GM23338 (cell line): ENCODE measurements at regions not wholly inside any gene's neighbourhood (a gene's known extent, or its start where the extent isn't known, plus 50 kb on each side); places are given as distances from the start of the nearest gene placed in this dataset.

Experiments used
- ATAC-seq: fragments of 200-7000 bp; cut with Tn5 transposase; 3 replicates; pipeline ENCODE4 v1.9.1; 2020
- DNase-seq: peaks from one replicate; pipeline ENCODE4 v3.0.0-alpha.2; 2015; ENCODE audit warnings: low spot score
- H2AFZ ChIP-seq: fragments of 200-600 bp; sonication (generic); 2 replicates; pipeline ENCODE4 v1.8.0; 2016; ENCODE audit warnings: antibody characterized with exemption, mild to moderate bottlenecking, moderate library complexity
- H3F3A ChIP-seq: fragments of 200-600 bp; sonication (generic); replicated peaks from 2 replicates; pipeline ENCODE4 v1.8.0; 2017; ENCODE audit warnings: antibody characterized with exemption, mixed run types, low read depth
- H3K27ac ChIP-seq: fragments of 200-600 bp; sonication (generic); 2 replicates; pipeline ENCODE4 v1.6.1; 2016; ENCODE audit warnings: low read depth
- H3K27me3 ChIP-seq: fragments of 200-600 bp; sonication (generic); 2 replicates; pipeline ENCODE4 v1.8.0; 2016; ENCODE audit warnings: mild to moderate bottlenecking, mixed run types, moderate library complexity; ENCODE audit not compliant: insufficient read depth
- H3K36me3 ChIP-seq: fragments of 200-600 bp; sonication (generic); 2 replicates; pipeline ENCODE4 v1.8.0; 2016; ENCODE audit warnings: mild to moderate bottlenecking; ENCODE audit not compliant: insufficient read depth
- H3K4me1 ChIP-seq: fragments of 200-600 bp; sonication (generic); 2 replicates; pipeline ENCODE4 v1.8.0; 2016; ENCODE audit warnings: mild to moderate bottlenecking, moderate library complexity; ENCODE audit not compliant: insufficient read depth
- H3K4me2 ChIP-seq: fragments of 200-600 bp; sonication (generic); 2 replicates; pipeline ENCODE4 v1.7.1; 2017; ENCODE audit warnings: mixed run types
- H3K4me3 ChIP-seq: fragments of 200-600 bp; sonication (generic); 2 replicates; pipeline ENCODE4 v1.6.1; 2016; ENCODE audit warnings: mixed run types
- H3K79me2 ChIP-seq: fragments of 200-600 bp; sonication (generic); replicated peaks from 2 replicates; pipeline ENCODE4 v1.8.0; 2017; ENCODE audit warnings: mild to moderate bottlenecking; ENCODE audit not compliant: insufficient read depth
- H3K9me2 ChIP-seq: fragments of 200-600 bp; sonication (generic); 2 replicates; pipeline ENCODE4 v1.8.0; 2017; ENCODE audit not compliant: insufficient read depth
- H4K20me1 ChIP-seq: fragments of 200-600 bp; sonication (generic); replicated peaks from 2 replicates; pipeline ENCODE4 v1.8.0; 2017; ENCODE audit warnings: mild to moderate bottlenecking; ENCODE audit not compliant: insufficient read depth
- H3K27ac Mint-ChIP-seq: 2 replicates; pipeline ENCODE4 v1.8.0; 2020; ENCODE audit warnings: inconsistent platforms, mild to moderate bottlenecking, moderate library complexity, mixed read lengths
- H3K27me3 Mint-ChIP-seq: 3 replicates; pipeline ENCODE4 v1.8.0; 2022; ENCODE audit warnings: low read depth, mild to moderate bottlenecking, moderate library complexity, mixed read lengths, inconsistent platforms; ENCODE audit not compliant: insufficient read depth, poor library complexity
- H3K36me3 Mint-ChIP-seq: 3 replicates; pipeline ENCODE4 v1.8.0; 2021; ENCODE audit warnings: low read depth, mild to moderate bottlenecking, inconsistent platforms, moderate library complexity, mixed read lengths
- H3K4me1 Mint-ChIP-seq: 3 replicates; pipeline ENCODE4 v1.8.0; 2020; ENCODE audit warnings: mild to moderate bottlenecking, inconsistent platforms, mixed read lengths
- H3K4me3 Mint-ChIP-seq: 3 replicates; pipeline ENCODE4 v1.8.0; 2021; ENCODE audit warnings: moderate library complexity, mild to moderate bottlenecking, inconsistent platforms, mixed read lengths
- H3K9me3 Mint-ChIP-seq: 3 replicates; pipeline ENCODE4 v1.8.0; 2020; ENCODE audit warnings: moderate library complexity, mild to moderate bottlenecking, inconsistent platforms, mixed read lengths
- CREB1 ChIP-seq: fragments of 250-450 bp; sonication (Bioruptor Pico); IDR thresholded peaks from 2 replicates; pipeline ENCODE4 v1.5.0; 2020; ENCODE audit warnings: low read depth, mild to moderate bottlenecking, moderate library complexity
- ETS1 ChIP-seq: IDR thresholded peaks from 2 replicates; pipeline ENCODE4 v1.6.1; 2016; ENCODE audit warnings: antibody characterized with exemption
- EZH2 ChIP-seq: fragments of 200-600 bp; sonication (generic); IDR thresholded peaks from one replicate; pipeline ENCODE4 v1.8.0; 2017; ENCODE audit warnings: antibody characterized with exemption, mild to moderate bottlenecking, low read depth; ENCODE audit not compliant: unreplicated experiment
- EZH2phosphoT487 ChIP-seq: fragments of 200-600 bp; sonication (generic); IDR thresholded peaks from one replicate; pipeline ENCODE4 v1.8.1; 2018; ENCODE audit warnings: antibody characterized with exemption; ENCODE audit not compliant: unreplicated experiment
- JUNB ChIP-seq: IDR thresholded peaks from one replicate; pipeline ENCODE4 v1.6.1; 2016; ENCODE audit warnings: antibody characterized with exemption; ENCODE audit not compliant: unreplicated experiment
- NANOG ChIP-seq: IDR thresholded peaks from 2 replicates; pipeline ENCODE4 v1.6.1; 2016; ENCODE audit warnings: antibody characterized with exemption, borderline replicate concordance
- POLR2AphosphoS5 ChIP-seq: IDR thresholded peaks from 2 replicates; pipeline ENCODE4 v1.6.1; 2016; ENCODE audit warnings: antibody characterized with exemption, low read depth
- STAT1 ChIP-seq: IDR thresholded peaks from one replicate; pipeline ENCODE4 v1.6.1; 2016; ENCODE audit warnings: antibody characterized with exemption; ENCODE audit not compliant: unreplicated experiment
- ZNF114 ChIP-seq: fragments of 250-450 bp; sonication (Bioruptor Pico); IDR thresholded peaks from 2 replicates; pipeline ENCODE4 v1.5.0; 2020; ENCODE audit warnings: mild to moderate bottlenecking, moderate library complexity
- ZNF331 ChIP-seq: fragments of 250-450 bp; sonication (Bioruptor Pico); IDR thresholded peaks from 2 replicates; pipeline ENCODE4 v1.5.0; 2020; ENCODE audit warnings: low read depth, mild to moderate bottlenecking, moderate library complexity
- ZNF462 ChIP-seq: fragments of 250-450 bp; sonication (Bioruptor Pico); IDR thresholded peaks from 2 replicates; pipeline ENCODE4 v1.5.0; 2020; ENCODE audit warnings: mild to moderate bottlenecking, moderate library complexity
- TF ChIP-seq, protein P1 (sequence below): IDR thresholded peaks from one replicate; pipeline ENCODE4 v1.6.1; 2018; ENCODE audit warnings: antibody characterized with exemption; ENCODE audit not compliant: unreplicated experiment
- TF ChIP-seq, protein P2 (sequence below), 2 experiments: fragments of 200-600 bp in 1 of 2; sonication (generic) in 1 of 2; conservative IDR thresholded peaks; 2 replicates each; pipeline versions ENCODE4 v1.5.1 to v1.6.1; 2016 to 2017; ENCODE audit warnings: antibody characterized with exemption in 2 of 2, low read depth in 2 of 2, mild to moderate bottlenecking in 2 of 2, moderate library complexity in 1 of 2

- Histone ChIP-seq H2AFZ (no peak overlapping the region), H3K4me3 (no peak overlapping the region), H3K4me1 (peaks cover 11% of the 10 kb centered on the region), H3K27ac (no peak overlapping the region), H3K27me3 (no peaks in the 10 kb centered on the region), H3K9me2 (no peaks in the 10 kb centered on the region), H3K36me3 (0 out of 2 replicates have a peak, but pooled peaks cover 2% of the 10 kb centered on the region), H3F3A (no peaks in the 10 kb centered on the region), H3K4me2 (no peak overlapping the region), H4K20me1 (no peaks in the 10 kb centered on the region), H3K79me2 (no peaks in the 10 kb centered on the region)
- Mint-ChIP-seq H3K4me1 (peaks cover 16% of the 10 kb centered on the region), H3K4me3 (no peak overlapping the region), H3K27me3 (no peaks in the 10 kb centered on the region), H3K9me3 (peaks cover 5% of the 10 kb centered on the region; the same call in 1 of the 3 replicates), H3K27ac (no peak overlapping the region), H3K36me3 (no peaks in the 10 kb centered on the region)
- TF ChIP-seq, protein P1, sequence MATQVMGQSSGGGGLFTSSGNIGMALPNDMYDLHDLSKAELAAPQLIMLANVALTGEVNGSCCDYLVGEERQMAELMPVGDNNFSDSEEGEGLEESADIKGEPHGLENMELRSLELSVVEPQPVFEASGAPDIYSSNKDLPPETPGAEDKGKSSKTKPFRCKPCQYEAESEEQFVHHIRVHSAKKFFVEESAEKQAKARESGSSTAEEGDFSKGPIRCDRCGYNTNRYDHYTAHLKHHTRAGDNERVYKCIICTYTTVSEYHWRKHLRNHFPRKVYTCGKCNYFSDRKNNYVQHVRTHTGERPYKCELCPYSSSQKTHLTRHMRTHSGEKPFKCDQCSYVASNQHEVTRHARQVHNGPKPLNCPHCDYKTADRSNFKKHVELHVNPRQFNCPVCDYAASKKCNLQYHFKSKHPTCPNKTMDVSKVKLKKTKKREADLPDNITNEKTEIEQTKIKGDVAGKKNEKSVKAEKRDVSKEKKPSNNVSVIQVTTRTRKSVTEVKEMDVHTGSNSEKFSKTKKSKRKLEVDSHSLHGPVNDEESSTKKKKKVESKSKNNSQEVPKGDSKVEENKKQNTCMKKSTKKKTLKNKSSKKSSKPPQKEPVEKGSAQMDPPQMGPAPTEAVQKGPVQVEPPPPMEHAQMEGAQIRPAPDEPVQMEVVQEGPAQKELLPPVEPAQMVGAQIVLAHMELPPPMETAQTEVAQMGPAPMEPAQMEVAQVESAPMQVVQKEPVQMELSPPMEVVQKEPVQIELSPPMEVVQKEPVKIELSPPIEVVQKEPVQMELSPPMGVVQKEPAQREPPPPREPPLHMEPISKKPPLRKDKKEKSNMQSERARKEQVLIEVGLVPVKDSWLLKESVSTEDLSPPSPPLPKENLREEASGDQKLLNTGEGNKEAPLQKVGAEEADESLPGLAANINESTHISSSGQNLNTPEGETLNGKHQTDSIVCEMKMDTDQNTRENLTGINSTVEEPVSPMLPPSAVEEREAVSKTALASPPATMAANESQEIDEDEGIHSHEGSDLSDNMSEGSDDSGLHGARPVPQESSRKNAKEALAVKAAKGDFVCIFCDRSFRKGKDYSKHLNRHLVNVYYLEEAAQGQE, result no peak
- TF ChIP-seq STAT1 (no peak), JUNB (no peak), CREB1 (no peak), ETS1 (no peak), POLR2AphosphoS5 (no peak), ZNF114 (CRISPR knock-in tag) (no peak), NANOG (no peak), EZH2 (no peak), ZNF462 (CRISPR knock-in tag) (no peak), ZNF331 (CRISPR knock-in tag) (no peak), EZH2phosphoT487 (no peak)
- TF ChIP-seq, protein P2, sequence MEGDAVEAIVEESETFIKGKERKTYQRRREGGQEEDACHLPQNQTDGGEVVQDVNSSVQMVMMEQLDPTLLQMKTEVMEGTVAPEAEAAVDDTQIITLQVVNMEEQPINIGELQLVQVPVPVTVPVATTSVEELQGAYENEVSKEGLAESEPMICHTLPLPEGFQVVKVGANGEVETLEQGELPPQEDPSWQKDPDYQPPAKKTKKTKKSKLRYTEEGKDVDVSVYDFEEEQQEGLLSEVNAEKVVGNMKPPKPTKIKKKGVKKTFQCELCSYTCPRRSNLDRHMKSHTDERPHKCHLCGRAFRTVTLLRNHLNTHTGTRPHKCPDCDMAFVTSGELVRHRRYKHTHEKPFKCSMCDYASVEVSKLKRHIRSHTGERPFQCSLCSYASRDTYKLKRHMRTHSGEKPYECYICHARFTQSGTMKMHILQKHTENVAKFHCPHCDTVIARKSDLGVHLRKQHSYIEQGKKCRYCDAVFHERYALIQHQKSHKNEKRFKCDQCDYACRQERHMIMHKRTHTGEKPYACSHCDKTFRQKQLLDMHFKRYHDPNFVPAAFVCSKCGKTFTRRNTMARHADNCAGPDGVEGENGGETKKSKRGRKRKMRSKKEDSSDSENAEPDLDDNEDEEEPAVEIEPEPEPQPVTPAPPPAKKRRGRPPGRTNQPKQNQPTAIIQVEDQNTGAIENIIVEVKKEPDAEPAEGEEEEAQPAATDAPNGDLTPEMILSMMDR (conservative IDR thresholded peaks at IDR 0.05; ENCODE audit: low read depth in 2 of 2), result no peak
- ATAC-seq (no peak), DNase-seq (no peak)
Measured at GRCh38 chr11:106277484-106277883, 200.0 kb downstream of the AASDHPPT start.
